HG02763 (cell line): ENCODE measurements at regions not wholly inside any gene's neighbourhood (a gene's known extent, or its start where the extent isn't known, plus 50 kb on each side); places are given as distances from the start of the nearest gene placed in this dataset.

Experiments
- ATAC-seq: cut with Tn5 transposase; IDR thresholded peaks from one replicate; pipeline ENCODE4 v1.9.1; 2021; ENCODE audit warnings: mild to moderate bottlenecking, moderate library complexity; ENCODE audit not compliant: unreplicated experiment

DNA sequence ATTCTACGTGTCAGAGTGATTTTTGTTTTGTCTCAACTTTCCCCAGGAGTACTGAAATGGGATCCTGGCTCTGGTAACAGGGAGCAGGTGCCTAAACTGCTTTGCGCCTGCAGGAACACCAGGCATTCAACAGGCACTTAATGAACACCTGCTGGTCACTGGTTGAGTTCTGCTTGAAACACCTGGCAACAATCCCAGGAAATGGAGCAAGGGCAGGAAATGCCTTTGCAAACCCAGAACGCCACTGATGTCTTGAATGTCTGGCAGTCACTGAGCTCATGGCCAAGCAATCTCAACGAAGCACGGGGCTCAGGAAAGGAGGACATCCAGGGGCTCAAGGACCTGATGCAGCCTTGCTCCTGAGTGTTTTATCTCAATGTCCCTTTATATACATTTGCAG, 360.0 kb upstream of the RAB6C start:
- ATAC-seq: no peak

DNA sequence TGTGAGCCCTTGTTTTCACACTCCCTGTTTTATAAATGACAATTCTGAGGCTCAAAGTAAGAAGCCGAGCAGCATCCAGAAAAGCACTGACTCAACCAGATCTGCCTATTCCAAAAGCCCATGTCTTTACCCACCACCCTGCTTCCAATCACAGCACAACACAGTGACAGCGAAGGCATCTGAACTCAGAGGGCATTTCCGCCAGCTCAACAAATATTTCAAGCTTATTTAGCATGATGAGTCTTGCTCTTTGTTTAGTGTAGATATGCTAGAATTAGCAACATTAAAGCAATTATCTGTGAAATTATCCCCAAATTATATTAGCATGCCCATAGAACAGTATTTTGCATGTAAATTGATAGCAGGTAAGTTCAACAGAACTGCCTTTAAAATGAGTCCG, 359.1 kb upstream of the RAB6C start:
- ATAC-seq: no peak

DNA sequence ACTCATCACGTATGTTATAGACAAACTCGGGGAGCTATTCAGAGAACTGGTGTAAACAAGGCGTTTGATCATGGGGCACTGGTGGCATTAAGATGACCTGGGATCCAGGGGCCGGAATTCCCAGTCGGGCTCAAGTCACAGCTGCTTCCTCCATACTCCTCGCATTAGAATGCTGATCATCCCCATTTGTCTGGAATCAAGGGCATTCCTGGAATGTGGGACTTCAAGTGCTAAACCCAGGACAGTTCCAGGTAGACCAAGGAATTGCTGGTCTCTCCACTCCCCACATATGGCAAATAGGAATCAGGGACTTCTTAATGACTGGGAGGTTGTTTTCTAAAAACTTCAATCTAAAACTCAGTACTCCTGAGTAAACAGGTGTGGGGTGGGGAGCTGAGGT, 355.7 kb upstream of the RAB6C start:
- ATAC-seq: no peak

DNA sequence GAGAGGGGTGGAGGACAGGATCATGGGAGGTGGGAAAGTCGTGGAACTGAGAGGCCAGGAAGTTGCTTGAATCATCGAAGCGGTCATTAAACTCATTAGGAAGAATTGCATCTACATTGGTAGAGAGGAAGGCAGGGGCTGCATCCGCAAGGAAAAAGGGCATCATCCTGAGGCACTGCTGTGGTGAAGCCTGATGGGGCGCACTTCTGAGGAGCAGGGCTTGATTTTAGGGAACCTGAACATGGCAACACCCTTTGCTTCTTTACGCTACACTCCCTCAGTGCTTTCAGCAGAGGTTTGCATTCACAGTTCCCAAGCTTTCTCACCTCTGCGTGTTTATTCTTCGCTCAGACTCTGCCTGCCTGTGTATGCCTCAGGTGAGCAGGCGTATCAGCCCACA, 352.0 kb upstream of the RAB6C start:
- no peak for ATAC-seq

DNA sequence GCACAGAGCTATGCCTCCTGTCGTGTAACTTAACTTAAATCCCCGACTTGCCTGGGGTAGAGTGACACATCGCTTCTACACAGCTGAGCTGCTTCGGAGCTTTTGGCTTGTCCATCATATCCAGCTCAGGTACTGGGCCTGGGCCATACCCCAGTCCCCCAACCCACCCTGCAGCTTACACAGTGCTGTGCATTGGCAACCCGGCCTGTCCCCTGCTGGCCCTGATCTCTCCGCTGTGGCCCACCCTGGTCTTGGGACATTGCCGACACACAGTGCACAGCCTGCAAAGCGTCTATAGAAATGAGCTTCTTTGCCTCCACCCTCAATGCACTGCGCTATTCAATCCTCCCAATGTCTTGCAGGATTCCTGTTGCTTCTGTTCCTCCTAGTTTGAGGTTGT, 342.8 kb upstream of the RAB6C start:
- ATAC-seq: no peak

DNA sequence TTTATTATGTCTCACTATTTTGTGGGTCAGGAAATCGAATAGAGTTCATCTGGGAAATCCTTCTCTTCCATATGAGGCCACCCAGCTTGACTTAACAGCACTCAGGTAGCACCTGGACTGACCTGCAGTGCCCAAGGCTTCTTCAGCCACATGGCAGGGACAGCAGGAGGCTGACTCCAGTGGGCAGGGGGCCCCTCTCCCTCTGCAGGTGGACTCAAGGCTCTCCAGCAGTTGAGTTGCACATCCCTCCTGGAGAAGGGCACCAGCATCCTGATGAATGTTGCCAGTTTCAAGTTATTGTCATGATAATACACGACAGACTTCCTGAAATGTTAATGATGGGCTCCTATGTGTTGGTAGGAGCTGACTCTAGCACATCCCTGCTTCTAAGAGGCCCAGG, 338.1 kb upstream of the RAB6C start:
- ATAC-seq: no peak

DNA sequence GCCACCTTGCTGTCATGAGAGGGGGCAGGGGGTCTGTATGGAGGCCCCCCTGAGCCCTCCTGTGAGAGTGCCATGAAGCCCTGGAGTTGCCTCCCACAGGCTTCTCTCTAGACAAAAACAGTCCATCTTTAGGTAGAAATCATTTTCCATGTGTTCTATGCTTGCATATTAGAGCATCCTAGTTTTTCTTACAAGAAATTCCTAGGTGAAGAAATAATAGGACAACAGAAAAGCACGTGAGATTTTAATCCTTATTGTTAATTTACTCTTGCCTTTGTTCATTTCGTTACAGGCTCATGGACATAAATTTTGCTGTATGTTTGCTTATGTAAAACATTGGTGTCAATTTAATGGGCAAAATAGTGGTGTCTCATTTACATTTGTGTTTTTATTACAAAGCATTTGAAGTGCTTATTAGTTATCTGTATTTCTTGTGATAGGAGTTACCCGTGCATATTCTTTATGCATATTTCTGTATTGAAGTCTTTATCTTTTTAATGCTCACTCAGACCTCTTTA, 336.9 kb upstream of the RAB6C start:
- ATAC-seq: no peak

DNA sequence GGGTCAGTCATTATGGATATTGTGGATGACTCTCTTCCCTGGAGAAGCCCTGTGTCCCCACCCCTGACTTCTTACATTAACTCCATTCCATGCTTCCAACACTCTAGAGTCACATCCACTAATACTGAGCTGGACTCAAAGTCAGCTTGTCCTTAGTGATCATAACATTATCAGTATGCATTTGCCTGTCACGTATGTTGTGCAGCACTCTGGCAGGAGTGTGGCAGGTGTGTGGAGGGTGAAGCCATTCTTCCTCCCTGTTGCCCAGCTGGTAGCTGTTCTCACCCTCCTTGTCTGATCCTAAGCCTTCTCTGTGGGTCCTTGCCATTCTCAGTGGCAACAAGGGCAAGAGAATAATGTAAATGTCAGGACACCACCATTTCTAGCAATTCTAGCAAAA, 334.1 kb upstream of the RAB6C start:
- ATAC-seq: no peak

DNA sequence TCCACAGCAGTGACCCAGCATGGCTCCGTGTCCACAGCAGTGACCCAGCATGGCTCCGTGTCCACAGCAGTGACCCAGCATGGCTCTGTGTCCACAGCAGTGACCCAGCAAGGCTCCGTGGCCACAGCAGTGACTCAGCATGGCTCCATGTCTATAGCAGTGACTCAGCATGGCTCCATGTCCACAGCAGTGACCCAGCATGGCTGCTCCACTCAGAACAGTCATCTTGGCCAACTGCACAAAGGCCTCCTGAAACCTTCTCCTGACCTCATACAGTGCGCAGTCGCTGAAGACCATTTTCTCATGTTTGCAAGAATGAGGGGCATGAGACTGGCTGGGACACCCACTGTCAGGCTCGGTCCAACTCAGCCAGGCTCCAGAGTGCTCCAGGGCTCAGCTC, 333.4 kb upstream of the RAB6C start:
- no peak for ATAC-seq

DNA sequence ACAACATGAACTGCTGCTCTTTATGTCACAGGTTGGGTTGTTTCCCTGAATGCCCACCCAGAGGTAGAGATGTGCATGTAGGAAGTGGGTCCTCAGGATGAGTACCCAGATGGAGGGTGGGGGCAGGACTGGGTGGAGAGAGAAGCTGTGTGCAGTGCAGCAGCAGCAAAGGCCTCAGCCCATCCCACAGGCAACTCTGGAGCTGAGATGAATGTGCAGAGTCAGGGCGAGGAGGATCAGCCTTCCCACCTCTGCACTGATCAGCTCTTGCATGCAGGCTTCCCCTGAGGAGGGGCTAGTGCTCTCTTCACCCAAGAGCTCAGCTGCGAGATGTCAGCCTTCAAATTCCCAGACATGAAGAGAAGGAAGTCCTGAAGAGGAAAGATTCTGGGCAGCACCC, 326.2 kb upstream of the RAB6C start:
- ATAC-seq: no peak

DNA sequence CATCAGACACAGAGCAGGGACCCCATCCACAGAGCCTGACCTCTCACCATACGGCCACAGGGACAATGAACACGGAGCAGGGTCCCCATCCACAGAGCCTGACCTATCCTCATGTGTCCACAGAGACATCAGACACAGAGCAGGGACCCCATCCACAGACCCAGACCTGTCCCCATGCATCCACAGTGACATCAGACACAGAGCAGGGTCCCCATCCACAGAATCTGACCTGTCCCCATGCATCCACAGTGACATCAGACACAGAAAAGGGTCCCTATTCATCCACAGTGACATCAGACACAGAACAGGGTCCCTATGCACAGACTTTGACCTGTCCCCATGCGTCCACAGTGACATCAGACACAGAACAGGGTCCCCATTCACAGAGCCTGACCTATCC, 325.1 kb upstream of the RAB6C start:
- ATAC-seq: no peak

DNA sequence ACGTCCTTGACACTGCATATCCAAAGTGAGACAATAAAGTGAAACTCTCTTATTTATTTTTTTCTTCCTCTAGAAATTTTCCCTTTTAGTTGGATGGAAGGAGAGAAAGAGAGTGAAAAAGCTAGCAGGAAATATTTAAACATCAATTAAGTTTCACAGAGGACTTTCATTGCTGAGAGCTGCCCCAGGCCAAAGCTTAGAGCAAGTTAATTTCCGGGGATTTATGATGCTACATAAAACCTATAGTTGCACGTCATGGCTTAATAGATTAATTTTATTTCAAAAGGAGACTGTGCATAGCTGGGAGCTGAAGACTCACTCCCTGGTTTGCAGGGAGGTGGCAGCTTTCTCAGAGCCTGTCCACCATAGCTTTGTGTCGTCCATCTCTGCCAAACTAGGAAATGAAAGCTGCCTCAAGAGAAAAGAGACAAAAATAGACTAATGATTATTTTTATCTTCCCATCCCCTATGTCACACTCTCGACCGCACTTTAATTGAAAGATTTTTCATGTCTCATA, 323.3 kb upstream of the RAB6C start:
- no peak for ATAC-seq

DNA sequence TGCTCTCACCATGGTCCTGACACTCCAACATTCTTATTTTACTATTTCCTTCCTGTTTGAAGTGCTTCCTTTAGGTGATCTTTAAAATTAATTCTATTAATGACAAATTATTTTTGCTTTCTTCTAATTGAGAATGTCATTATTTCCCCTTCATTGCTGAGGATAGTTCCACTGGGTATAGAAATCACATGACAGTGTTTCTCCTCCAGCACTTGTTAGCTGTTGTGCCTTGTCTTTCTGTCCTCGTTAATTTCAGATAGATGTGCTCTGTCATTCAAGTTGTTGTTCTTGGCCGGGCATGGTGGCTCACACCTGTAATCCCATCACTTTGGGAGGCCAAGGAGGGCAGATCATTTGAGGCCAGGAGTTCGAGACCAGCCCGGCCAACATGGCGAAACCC, 321.0 kb upstream of the RAB6C start:
- ATAC-seq: no peak

DNA sequence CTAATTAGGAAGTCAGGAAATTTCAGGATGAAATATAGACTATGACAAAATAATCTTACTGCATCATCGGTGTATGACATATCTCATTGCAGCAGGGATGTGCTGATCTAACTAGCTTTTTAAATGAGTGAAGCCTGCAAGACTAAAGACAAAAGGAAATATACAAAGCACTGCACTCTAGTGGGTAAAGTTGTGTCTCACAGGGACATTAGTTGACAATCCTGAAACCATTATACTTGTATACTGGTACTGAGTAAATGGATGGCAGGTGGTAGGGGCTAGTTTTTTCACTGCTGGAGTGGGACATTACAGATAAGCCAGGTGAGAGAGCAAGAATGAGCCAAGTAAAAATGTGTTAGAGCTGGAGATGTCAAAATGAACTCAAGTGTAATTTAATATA, 317.5 kb upstream of the RAB6C start:
- no peak for ATAC-seq

DNA sequence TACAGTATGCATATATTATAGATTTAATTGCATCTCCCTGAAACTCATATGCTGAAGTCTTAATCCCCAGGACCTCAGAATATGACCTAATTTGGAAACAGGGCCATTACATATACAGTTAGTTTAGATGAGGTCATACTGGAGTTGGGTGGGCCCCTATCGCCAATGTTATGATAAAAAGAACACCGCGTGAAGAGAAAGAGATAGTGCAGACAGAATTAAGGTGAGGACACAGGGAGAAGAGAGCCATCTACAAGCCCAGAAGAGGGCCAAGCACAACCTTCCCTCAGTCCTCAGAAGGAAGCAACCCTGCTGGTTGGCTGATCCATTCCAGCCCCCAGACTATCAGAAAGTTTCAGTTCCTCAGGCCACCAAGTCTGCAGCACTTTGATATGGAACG, 311.9 kb upstream of the RAB6C start:
- no peak for ATAC-seq

DNA sequence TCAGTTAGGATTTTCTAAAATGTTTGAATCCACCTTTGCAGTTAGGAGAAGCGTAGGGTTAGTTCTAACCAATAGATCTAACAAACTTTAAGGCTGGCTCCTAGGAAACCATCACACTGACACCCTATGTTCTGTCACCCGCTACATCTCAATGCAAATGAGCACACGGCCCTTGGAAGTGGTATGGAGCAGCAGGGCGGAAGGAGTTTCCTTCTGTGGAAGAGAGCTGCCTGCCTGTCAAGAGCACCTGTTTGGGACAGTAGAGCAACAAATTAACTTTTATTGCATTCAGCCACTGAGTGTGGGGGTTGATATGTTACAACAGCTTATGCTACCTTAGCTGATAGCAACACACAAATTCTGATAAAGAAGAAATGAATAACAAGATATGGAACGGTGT, 306.9 kb upstream of the RAB6C start:
- ATAC-seq: no peak

DNA sequence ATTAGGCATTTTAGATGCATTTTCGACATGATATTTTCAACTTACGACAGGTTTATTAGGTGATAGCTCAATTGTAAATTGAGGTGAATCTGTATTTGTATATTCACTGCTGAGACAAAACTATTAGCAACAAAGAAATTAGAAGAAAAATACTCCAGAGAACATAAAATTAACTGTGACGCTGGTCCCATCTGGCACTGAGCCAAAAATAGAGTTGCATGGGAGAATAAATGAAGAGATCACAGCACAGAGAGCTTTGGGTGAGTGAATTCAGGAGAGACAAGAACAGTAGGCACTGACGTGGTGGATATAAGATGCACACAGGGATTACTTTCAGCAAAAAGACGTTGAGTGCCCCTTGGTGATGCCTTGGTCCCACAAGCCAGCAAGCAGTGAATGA, 306.2 kb upstream of the RAB6C start:
- ATAC-seq: no peak

DNA sequence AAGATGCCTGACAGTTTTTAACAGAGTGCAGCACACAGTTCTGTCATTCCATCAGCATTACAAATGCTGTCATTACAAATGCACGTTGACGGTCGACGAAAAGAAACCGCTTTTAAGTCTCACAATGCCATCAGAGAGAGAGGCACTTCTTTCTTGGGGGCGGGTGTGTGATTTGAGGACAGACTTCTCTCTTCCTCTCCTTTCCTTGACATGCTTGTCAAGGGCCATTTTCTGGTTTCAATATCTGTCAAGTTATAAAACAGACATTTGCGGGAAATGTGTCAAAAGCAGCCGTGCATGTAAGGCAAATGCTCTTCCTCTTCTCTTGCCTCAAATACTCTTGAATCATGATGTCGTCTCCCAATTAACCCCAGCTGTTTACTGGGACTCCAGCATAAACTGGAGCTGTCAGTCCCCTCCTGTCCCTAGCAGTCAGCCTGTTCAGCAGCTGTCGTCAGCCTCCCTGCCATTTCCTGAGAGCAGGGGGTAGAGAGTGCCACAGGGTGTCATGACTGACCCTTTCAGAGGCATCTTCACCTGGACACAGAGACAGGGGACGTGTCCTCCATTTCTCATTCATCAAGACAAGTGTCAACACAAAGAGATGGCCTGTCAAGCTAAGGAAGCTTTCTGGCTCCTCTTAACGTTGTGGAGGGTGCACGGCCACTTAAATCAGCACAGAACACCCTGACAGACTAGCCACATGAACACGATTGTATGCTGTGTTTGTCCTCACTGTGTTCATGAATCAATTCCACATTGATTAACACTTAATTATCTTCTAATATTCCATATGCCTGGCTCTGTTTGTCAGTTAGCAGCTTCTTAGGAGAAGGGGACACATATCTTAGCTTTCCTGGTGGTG, 305.4 kb upstream of the RAB6C start:
- peak; percentile 65 for ATAC-seq

DNA sequence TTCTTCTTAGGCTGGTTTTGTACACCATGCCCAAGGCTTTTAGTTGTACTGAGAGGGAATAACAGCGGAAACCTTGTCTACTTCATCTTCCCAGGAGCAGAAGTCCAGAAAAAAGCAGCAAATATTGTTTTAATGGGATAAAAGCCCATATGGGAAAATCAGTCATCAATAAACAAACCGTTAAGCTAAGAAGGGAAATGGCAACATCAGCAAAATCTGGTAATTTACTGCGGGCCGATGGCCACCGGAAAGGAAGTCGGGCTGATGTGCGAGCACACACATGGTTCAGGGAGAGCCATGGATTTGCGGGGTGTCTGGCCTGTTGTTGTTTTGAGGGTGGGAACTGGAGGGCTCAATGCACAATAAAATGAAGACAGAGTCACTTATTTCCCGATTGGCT, 300.7 kb upstream of the RAB6C start:
- no peak for ATAC-seq

DNA sequence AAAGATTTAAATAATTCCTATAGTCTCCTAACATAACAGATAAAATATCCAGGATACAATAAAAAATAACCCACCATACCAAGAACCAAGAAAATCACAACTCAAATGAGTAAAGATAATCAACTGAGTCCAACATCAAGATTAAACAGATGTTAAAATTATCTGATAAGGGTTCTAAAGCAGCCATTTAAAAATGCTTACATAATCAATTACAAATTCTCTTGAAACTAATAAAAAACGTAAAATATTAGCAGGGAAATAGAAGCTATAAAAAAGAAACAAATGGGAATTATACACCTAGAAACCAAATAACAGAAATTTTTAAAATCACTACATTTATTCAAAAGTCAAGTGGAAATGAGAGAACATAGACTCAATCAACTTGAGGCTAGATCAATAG, 297.7 kb upstream of the RAB6C start:
- ATAC-seq: no peak

DNA sequence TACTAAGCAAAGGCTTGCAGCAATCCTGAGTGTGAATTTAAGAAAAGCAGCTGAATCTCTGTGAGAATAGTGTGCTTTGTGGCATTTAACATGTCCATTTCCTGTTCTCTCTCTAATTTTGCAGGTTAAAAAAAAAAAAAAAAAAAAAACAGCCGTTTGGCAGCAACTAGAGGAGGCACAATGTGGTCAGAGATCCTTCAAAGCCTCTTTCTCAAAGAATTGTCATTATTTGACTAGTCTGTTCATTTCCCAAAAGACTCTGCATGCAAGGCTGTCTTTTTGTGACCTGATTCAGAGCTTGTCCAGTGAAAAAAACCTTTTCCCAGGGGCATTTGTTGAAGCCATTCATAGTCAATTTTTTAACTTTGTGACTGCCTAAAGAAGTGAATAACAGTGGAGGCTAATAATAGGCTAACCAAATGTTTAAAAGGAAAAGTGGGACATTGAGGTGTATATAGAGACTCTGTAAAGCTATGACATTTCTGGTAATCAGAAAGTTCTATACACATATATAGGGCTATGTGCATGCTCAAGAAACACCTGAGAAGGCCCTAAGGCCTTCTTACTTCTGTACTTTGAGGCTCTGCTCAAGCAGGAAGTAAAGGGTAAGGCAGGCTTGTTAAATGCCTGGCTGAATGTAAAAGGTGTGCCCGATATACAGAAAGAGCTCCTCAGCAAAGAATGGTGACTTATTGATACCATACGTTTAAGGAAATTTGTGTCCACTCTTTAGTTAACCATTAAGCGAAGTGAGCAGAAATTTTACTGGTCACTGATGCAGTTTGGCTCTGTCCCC, 289.6 kb upstream of the RAB6C start:
- ATAC-seq: no peak

DNA sequence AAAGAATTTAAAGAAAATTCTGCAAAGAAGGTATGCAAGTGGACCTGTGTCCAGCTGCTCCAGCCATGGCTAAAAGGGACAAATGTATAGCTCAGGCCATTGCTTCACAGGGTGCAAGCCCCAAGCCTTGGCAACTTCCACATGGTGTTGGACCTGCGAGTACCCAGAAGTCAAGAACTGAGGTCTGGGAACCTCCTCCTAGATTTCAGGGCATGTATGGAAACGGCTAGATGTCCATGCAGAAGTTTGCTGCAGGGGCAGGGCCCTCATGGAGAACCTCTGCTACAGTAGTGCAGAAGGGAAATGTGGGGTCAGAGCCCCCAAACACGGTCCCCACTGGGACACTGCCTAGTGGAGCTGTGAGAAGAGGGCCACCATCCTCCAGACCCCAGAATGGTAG, 284.0 kb upstream of the RAB6C start:
- ATAC-seq: no peak
